Keratinocyte (primary cell): ENCODE measurements at regions not wholly inside any gene's neighbourhood (a gene's known extent, or its start where the extent isn't known, plus 50 kb on each side); places are given as distances from the start of the nearest gene placed in this dataset.

ENCODE experiments used
- DNase-seq: peaks from one replicate; pipeline ENCODE4 v3.0.0-alpha.2; 2011; ENCODE audit warnings: low read depth, missing footprints, low spot score
- FAIRE-seq: peaks from 2 replicates; lab custom pipeline; 2011; peaks lifted over from hg19 to GRCh38; lab: Jason Lieb, UNC
- H2AFZ ChIP-seq: 2 replicates; pipeline ENCODE4 v1.6.0; 2012; ENCODE audit warnings: low read length, control low read depth, inconsistent platforms; ENCODE audit not compliant: control insufficient read depth
- H3K27ac ChIP-seq: 2 replicates; pipeline ENCODE4 v1.5.1; 2011; ENCODE audit warnings: low read length; ENCODE audit not compliant: control insufficient read depth, insufficient read depth
- H3K27me3 ChIP-seq: 3 replicates; pipeline ENCODE4 v1.6.0; 2011; ENCODE audit warnings: low read length; ENCODE audit not compliant: control insufficient read depth, insufficient read depth; ENCODE audit errors: extremely low read depth
- H3K36me3 ChIP-seq, 2 experiments: 2 replicates in 1 of 2; 3 replicates in 1 of 2; pipeline ENCODE4 v1.5.1; 2011; ENCODE audit warnings: low read length in 2 of 2, mild to moderate bottlenecking in 1 of 2; ENCODE audit not compliant: control insufficient read depth in 2 of 2, insufficient read depth in 2 of 2; ENCODE audit errors: extremely low read depth in 1 of 2
- H3K4me1 ChIP-seq: 3 replicates; pipeline ENCODE4 v1.5.1; 2011; ENCODE audit warnings: low read length; ENCODE audit not compliant: control insufficient read depth, insufficient read depth; ENCODE audit errors: extremely low read depth
- H3K4me2 ChIP-seq: 3 replicates; pipeline ENCODE4 v1.6.0; 2011; ENCODE audit warnings: low read depth, low read length; ENCODE audit not compliant: control insufficient read depth, insufficient read depth; ENCODE audit errors: extremely low read depth
- H3K4me3 ChIP-seq, 3 experiments: fragments of 200-600 bp in 1 of 3; sonication (generic) in 1 of 3; 2 replicates in 2 of 3; 3 replicates in 1 of 3; pipeline ENCODE4 v1.5.1; 2011 to 2016; ENCODE audit warnings: low read length in 3 of 3, mild to moderate bottlenecking in 3 of 3, control low read depth in 2 of 3, inconsistent platforms in 1 of 3, low read depth in 1 of 3, mixed read lengths in 1 of 3, mixed run types in 1 of 3, moderate library complexity in 1 of 3; ENCODE audit not compliant: control insufficient read depth in 2 of 3, insufficient read depth in 2 of 3; ENCODE audit errors: extremely low read depth in 1 of 3
- H3K79me2 ChIP-seq: 2 replicates; pipeline ENCODE4 v1.6.0; 2012; ENCODE audit warnings: low read length; ENCODE audit not compliant: control insufficient read depth, insufficient read depth
- H3K9ac ChIP-seq: 3 replicates; pipeline ENCODE4 v1.6.0; 2011; ENCODE audit warnings: low read length; ENCODE audit not compliant: control insufficient read depth, insufficient read depth; ENCODE audit errors: extremely low read depth
- H3K9me1 ChIP-seq: 3 replicates; pipeline ENCODE4 v1.6.0; 2011; ENCODE audit warnings: low read length; ENCODE audit not compliant: control insufficient read depth, insufficient read depth; ENCODE audit errors: extremely low read depth
- H3K9me3 ChIP-seq: 2 replicates; pipeline ENCODE4 v1.5.1; 2012; ENCODE audit warnings: low read depth, low read length; ENCODE audit not compliant: control insufficient read depth
- H4K20me1 ChIP-seq: 3 replicates; pipeline ENCODE4 v1.6.0; 2011; ENCODE audit warnings: low read length; ENCODE audit not compliant: control insufficient read depth, insufficient read depth; ENCODE audit errors: extremely low read depth
- CTCF ChIP-seq, 3 experiments: IDR thresholded peaks in 1 of 3; conservative IDR thresholded peaks in 1 of 3; optimal IDR thresholded peaks in 1 of 3; 2 replicates in 2 of 3; 3 replicates in 1 of 3; pipeline versions ENCODE3 to v1.5.1; 2011; ENCODE audit warnings: low read length in 3 of 3, mild to moderate bottlenecking in 3 of 3, moderate library complexity in 2 of 3, control low read depth in 1 of 3, inconsistent platforms in 1 of 3; ENCODE audit not compliant: insufficient read depth in 2 of 3; ENCODE audit errors: extremely low read depth in 1 of 3
- EZH2 ChIP-seq: IDR thresholded peaks from one replicate; pipeline ENCODE4 v1.6.1; 2012; ENCODE audit warnings: inconsistent platforms, mild to moderate bottlenecking, low read length, moderate library complexity
- dilution Hi-C: fragments of 300-500 bp; cut with MboI; formaldehyde crosslinking; loops from one replicate; pipeline ENCODE4 v1.7.0; 2020; ENCODE audit warnings: low sequenced_read_pairs; ENCODE audit not compliant: extremely low pct_ligation_motif_present

GRCh38 chr5:4859500-4860235, 280.5 kb upstream of the ADAMTS16 start:
- Histone ChIP-seq H4K20me1 (no peaks in the 10 kb centered on the region), H3K4me3 (no peak overlapping the region), H3K9ac (no peak overlapping the region), H3K79me2 (no peaks in the 10 kb centered on the region), H3K4me1 (no peaks in the 10 kb centered on the region), H3K9me1 (no peaks in the 10 kb centered on the region), H3K9me3 (no peaks in the 10 kb centered on the region), H3K4me2 (no peak overlapping the region), H3K27me3 (no peaks in the 10 kb centered on the region), H2AFZ (no peak overlapping the region), H3K36me3 (no peaks in the 10 kb centered on the region), H3K27ac (no peak overlapping the region)
- no peak for FAIRE-seq
- no peak for DNase-seq
- dilution Hi-C loops = no loop called here
- TF ChIP-seq CTCF (optimal IDR thresholded peaks at IDR 0.05 in 1 of 3, IDR thresholded peaks at IDR 0.05 in 1 of 3, conservative IDR thresholded peaks at IDR 0.05 in 1 of 3; ENCODE audit: extremely low read depth in 1 of 3, insufficient read depth in 2 of 3, low read length in 3 of 3) (no peak), EZH2 (no peak)

GRCh38 chr5:4860631-4861030, 279.5 kb upstream of the ADAMTS16 start:
- no peaks in the 10 kb centered on the region for H3K4me1 ChIP-seq
- H3K4me2 ChIP-seq = no peak overlapping the region
- H3K9me3 ChIP-seq = no peaks in the 10 kb centered on the region
- DNase-seq (no peak), FAIRE-seq (no peak)
- H2AFZ ChIP-seq = no peak overlapping the region
- no peaks in the 10 kb centered on the region for H3K27me3 ChIP-seq
- H3K79me2 ChIP-seq = no peaks in the 10 kb centered on the region
- no peaks in the 10 kb centered on the region for H3K36me3 ChIP-seq
- no peaks in the 10 kb centered on the region for H4K20me1 ChIP-seq
- H3K9ac ChIP-seq = no peak overlapping the region
- no peak for TF ChIP-seq CTCF (optimal IDR thresholded peaks at IDR 0.05 in 1 of 3, IDR thresholded peaks at IDR 0.05 in 1 of 3, conservative IDR thresholded peaks at IDR 0.05 in 1 of 3; ENCODE audit: extremely low read depth in 1 of 3, insufficient read depth in 2 of 3, low read length in 3 of 3)
- no peak for TF ChIP-seq EZH2
- no peak overlapping the region for H3K27ac ChIP-seq
- H3K9me1 ChIP-seq = no peaks in the 10 kb centered on the region
- dilution Hi-C loops = no loop called here
- H3K4me3 ChIP-seq = no peak overlapping the region
